ENCODE measurements at regions not wholly inside any gene's neighbourhood (a gene's known extent, or its start where the extent isn't known, plus 50 kb on each side); places are given as distances from the start of the nearest gene placed in this dataset.

DNA sequence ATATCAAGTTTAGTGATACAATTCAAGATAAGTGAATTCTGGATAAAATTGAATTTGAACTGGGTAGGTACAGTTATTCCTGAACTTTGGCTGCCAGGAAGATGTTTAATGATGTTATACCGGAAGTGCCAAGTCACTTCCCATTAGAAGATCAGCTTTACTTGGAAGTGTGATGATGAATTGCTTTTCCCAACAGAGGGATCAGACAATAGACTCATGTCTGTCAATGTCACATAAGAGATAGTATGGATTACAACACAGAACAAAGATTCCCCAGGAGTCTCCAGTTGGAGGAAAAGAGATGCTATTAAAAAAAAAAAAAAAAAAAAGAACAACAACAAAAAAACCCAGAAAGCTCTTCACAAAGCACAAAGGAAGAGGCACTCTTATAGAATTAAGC, 497.9 kb upstream of the EPHA7 start:
- H3K4me3 ChIP-seq (replicated peaks; ENCODE audit: low read depth, low read length): no peak overlapping the region
- TF ChIP-seq, protein P1, sequence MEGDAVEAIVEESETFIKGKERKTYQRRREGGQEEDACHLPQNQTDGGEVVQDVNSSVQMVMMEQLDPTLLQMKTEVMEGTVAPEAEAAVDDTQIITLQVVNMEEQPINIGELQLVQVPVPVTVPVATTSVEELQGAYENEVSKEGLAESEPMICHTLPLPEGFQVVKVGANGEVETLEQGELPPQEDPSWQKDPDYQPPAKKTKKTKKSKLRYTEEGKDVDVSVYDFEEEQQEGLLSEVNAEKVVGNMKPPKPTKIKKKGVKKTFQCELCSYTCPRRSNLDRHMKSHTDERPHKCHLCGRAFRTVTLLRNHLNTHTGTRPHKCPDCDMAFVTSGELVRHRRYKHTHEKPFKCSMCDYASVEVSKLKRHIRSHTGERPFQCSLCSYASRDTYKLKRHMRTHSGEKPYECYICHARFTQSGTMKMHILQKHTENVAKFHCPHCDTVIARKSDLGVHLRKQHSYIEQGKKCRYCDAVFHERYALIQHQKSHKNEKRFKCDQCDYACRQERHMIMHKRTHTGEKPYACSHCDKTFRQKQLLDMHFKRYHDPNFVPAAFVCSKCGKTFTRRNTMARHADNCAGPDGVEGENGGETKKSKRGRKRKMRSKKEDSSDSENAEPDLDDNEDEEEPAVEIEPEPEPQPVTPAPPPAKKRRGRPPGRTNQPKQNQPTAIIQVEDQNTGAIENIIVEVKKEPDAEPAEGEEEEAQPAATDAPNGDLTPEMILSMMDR (IDR thresholded peaks at IDR 0.05; ENCODE audit: low read length, missing control alignments): no peak
- no peak for DNase-seq (ENCODE audit: low read depth)

DNA sequence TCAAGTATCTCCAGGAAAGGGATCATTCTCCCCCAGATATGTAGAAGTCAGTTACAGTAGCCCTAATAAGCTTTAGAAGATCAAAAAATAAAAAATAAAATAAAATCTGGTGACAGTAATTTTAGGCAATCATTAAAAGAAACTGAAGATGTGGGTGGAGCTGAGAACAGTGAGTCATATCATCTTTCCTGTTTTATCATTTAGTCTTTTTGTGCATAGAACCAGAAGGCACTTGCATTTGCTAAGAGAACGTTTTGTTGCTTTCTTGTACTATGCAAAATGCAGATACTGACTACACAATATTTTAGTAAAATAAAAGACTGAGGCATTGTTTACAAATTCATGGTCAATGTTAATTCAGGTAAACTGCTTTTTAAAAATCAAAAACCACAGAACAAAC, 497.4 kb upstream of the EPHA7 start:
- H3K4me3 ChIP-seq (replicated peaks; ENCODE audit: low read depth, low read length): no peak overlapping the region
- no peak for DNase-seq (ENCODE audit: low read depth)
- TF ChIP-seq, protein P1 (IDR thresholded peaks at IDR 0.05; ENCODE audit: low read length, missing control alignments): no peak

GRCh38 chr6:93915961-93916360, 496.6 kb upstream of the EPHA7 start:
- TF ChIP-seq, protein P1 (IDR thresholded peaks at IDR 0.05; ENCODE audit: low read length, missing control alignments): no peak

DNA sequence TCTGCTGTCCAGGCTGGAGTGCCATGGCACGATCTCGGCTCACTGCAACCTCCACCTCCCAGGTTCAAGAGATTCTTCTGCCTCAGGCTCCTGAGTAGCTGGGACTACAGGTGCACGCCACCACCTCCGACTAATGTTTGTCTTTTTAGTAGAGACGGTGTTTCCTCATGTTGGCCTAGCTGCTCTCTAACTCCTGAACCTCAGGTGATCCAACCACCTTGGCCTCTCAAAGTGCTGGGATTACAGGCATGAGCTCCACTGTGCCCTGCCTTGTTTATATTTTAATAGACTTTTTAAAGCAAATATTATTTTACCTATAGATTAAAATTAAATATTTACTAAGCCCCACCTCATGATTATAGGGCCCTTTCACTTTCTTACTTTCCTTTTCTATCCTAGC, 483.2 kb upstream of the EPHA7 start:
- TF ChIP-seq, protein P1 (IDR thresholded peaks at IDR 0.05; ENCODE audit: low read length, missing control alignments): no peak
- no peak overlapping the region for H3K4me3 ChIP-seq (replicated peaks; ENCODE audit: low read depth, low read length)
- no peak for DNase-seq (ENCODE audit: low read depth)

More at GRCh38 chr6:93915961-93916360, 496.6 kb upstream of the EPHA7 start:
- DNase-seq (ENCODE audit: low read depth): no peak
- no peak overlapping the region for H3K4me3 ChIP-seq (replicated peaks; ENCODE audit: low read depth, low read length)

- H3K4me3 ChIP-seq (replicated peaks; ENCODE audit: low read depth, low read length): no peak overlapping the region
- TF ChIP-seq, protein P1 (IDR thresholded peaks at IDR 0.05; ENCODE audit: low read length, missing control alignments): no peak
- no peak for DNase-seq (ENCODE audit: low read depth)
These were observed 480.8 kb upstream of the EPHA7 start for GRCh38 chr6:93900142-93900541.

DNA sequence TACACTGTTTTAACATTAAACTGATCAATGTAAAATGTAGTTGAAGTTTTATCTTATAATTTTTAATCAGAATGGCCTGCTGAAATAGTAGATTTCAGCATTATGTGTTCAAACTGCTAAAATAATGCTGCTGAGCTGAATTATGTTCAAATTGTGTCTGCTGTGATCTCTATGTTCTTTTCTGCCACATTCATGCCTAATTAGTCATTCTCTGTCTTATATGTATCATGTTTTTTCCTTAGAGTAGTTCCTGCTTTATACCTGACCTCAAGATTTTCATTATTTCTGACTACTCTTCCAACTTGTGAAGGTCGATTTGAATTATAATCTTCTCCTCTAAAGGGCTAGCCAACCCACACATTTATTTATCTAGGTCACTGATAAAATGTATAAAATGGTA, 476.7 kb upstream of the EPHA7 start:
- DNase-seq (ENCODE audit: low read depth): no peak
- no peak overlapping the region for H3K4me3 ChIP-seq (replicated peaks; ENCODE audit: low read depth, low read length)
- TF ChIP-seq, protein P1 (IDR thresholded peaks at IDR 0.05; ENCODE audit: low read length, missing control alignments): no peak

GRCh38 chr6:93894521-93894920, 475.2 kb upstream of the EPHA7 start:
- no peak overlapping the region for H3K4me3 ChIP-seq (replicated peaks; ENCODE audit: low read depth, low read length)
- no peak for DNase-seq (ENCODE audit: low read depth)
- TF ChIP-seq, protein P1 (IDR thresholded peaks at IDR 0.05; ENCODE audit: low read length, missing control alignments): no peak

All from fibroblast of pulmonary artery (primary cell).